Prostate gland (tissue), 2 donors: ENCODE measurements at regions not wholly inside any gene's neighbourhood (a gene's known extent, or its start where the extent isn't known, plus 50 kb on each side); places are given as distances from the start of the nearest gene placed in this dataset.
A peak's percentile ranks its signal among the peaks of the same experiment; 100 is the strongest.

Experiments
- DNase-seq: peaks from one replicate; pipeline ENCODE4 v3.0.0-alpha.2; 2019; ENCODE audit warnings: low spot score
- H3K27ac ChIP-seq, 2 donors: fragments of 200-600 bp; sonication (generic); 2 replicates each; pipeline ENCODE4 v1.5.1; 2017 to 2019
- H3K27me3 ChIP-seq: fragments of 200-600 bp; sonication (generic); replicated peaks from 2 replicates; pipeline ENCODE4 v1.5.1; 2019; ENCODE audit not compliant: insufficient read depth
- H3K36me3 ChIP-seq, 2 donors: fragments of 200-600 bp; sonication (generic); 1 replicate in 1 of 2; 2 replicates in 1 of 2; pipeline versions ENCODE4 v1.5.1 to v1.8.1; 2017 to 2019
- H3K4me1 ChIP-seq: fragments of 200-600 bp; sonication (generic); replicated peaks from 2 replicates; pipeline ENCODE4 v1.5.1; 2019
- H3K4me3 ChIP-seq, 2 donors: fragments of 200-600 bp; sonication (generic); 2 replicates each; pipeline ENCODE4 v1.5.1; 2017 to 2019
- H3K9me3 ChIP-seq: fragments of 200-600 bp; sonication (generic); 2 replicates; pipeline ENCODE4 v1.5.1; 2017
- POLR2A ChIP-seq: fragments of 450-650 bp; IDR thresholded peaks from one replicate; pipeline ENCODE4 v1.6.1; 2016; ENCODE audit warnings: antibody characterized with exemption, mild to moderate bottlenecking
- POLR2AphosphoS5 ChIP-seq: sonication (generic); formaldehyde crosslinking; IDR thresholded peaks from one replicate; pipeline ENCODE4 v1.6.1; 2017; ENCODE audit warnings: antibody characterized with exemption
- WGBS: methylation state at CpG from one replicate; pipeline ENCODE4 v1.1.5; 2018; 5-methylcytosine and 5-hydroxymethylcytosine counted together
- intact Hi-C: fragments of 100-400 bp; cut with DNase I; formaldehyde crosslinking; loops from one replicate; pipeline ENCODE4 v1.14.2; 2022
- TF ChIP-seq, protein P1 (sequence below), 4 experiments: fragments of 200-600 bp in 2 of 4; fragments of 450-650 bp in 2 of 4; sonication (generic) in 2 of 4; IDR thresholded peaks; 1 replicate in 3 of 4; 2 replicates in 1 of 4; pipeline ENCODE4 v1.5.1; 2016 to 2019; ENCODE audit warnings: antibody characterized with exemption in 4 of 4, mild to moderate bottlenecking in 2 of 4, moderate library complexity in 2 of 4

DNA sequence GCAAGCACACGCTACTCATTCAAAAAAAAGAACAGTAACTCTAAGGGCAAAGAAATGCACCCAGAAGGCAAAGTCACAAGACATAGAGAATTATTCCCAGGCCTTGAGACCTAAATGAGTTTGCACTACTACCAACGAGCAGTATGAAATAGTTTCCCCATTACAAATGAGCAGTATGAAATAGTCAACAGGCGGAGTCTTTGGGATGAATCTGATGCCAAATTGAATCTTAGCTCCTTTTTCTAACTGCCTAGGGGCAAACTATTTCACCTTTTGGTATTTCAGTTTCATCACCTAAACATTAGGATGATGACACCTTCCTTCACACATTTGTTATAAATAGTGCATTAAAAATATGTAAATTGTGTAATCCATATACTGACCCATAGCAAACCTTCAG, 213.0 kb upstream of the FAT4 start:
- H3K36me3 ChIP-seq = no peaks in the 10 kb centered on the region
- H3K9me3 ChIP-seq = no peaks in the 10 kb centered on the region
- intact Hi-C loops = no loop called here
- no peaks in the 10 kb centered on the region for H3K27me3 ChIP-seq
- 85% methylated on average over 3 of the region's 3 CpGs for WGBS
- H3K4me3 ChIP-seq = no peak overlapping the region
- no peak for DNase-seq
- no peaks in the 10 kb centered on the region for H3K4me1 ChIP-seq
- TF ChIP-seq POLR2AphosphoS5 = no peak
- H3K27ac ChIP-seq = no peak overlapping the region

DNA sequence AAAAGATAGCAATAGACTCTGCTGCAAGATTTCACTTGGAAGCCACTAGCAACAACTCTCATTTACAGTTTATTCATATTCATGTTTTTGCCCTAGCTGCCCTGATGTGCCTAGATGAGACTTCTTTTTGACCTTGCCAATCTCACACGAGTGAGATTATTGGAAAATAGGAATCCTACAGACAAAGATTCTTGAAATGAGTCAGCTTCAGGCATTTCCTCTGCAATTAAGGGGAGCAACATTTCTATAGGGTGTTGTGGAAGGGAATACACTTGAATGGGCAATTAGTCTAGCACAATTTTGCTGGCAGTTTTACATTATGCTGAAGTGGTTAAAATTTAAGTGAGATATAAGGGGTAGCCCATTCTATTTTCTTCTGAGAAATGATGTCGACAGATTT, 217.0 kb upstream of the FAT4 start:
- WGBS = 72% methylated on average over 2 of the region's 2 CpGs
- no peaks in the 10 kb centered on the region for H3K9me3 ChIP-seq
- no peaks in the 10 kb centered on the region for H3K36me3 ChIP-seq
- no peak for TF ChIP-seq POLR2AphosphoS5
- TF ChIP-seq, protein P1, sequence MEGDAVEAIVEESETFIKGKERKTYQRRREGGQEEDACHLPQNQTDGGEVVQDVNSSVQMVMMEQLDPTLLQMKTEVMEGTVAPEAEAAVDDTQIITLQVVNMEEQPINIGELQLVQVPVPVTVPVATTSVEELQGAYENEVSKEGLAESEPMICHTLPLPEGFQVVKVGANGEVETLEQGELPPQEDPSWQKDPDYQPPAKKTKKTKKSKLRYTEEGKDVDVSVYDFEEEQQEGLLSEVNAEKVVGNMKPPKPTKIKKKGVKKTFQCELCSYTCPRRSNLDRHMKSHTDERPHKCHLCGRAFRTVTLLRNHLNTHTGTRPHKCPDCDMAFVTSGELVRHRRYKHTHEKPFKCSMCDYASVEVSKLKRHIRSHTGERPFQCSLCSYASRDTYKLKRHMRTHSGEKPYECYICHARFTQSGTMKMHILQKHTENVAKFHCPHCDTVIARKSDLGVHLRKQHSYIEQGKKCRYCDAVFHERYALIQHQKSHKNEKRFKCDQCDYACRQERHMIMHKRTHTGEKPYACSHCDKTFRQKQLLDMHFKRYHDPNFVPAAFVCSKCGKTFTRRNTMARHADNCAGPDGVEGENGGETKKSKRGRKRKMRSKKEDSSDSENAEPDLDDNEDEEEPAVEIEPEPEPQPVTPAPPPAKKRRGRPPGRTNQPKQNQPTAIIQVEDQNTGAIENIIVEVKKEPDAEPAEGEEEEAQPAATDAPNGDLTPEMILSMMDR (IDR thresholded peaks at IDR 0.05) = no peak
- TF ChIP-seq POLR2A = no peak
- DNase-seq = no peak
- no peak overlapping the region for H3K27ac ChIP-seq
- no peak overlapping the region for H3K4me3 ChIP-seq
- no peaks in the 10 kb centered on the region for H3K27me3 ChIP-seq
- intact Hi-C loops = no loop called here
- no peaks in the 10 kb centered on the region for H3K4me1 ChIP-seq

DNA sequence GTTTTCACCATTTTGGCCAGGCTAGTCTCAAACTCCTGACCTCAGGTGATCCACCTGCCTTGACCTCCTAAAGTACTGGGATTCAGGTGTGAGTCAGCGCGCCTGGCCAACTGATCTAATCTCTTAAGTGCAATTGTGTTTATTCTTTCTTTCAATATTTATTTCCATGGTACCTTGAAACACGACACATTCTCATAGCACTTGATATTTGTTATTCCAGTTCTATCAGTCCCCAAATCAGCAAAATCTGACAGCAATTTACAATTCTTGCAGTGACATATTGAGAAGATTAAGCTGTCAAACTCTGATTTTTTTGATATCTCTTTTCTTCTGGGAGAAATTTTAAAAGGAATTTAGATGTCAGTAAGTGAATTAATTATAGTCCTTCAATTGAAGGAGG, 218.1 kb upstream of the FAT4 start:
- no peaks in the 10 kb centered on the region for H3K27me3 ChIP-seq

DNA sequence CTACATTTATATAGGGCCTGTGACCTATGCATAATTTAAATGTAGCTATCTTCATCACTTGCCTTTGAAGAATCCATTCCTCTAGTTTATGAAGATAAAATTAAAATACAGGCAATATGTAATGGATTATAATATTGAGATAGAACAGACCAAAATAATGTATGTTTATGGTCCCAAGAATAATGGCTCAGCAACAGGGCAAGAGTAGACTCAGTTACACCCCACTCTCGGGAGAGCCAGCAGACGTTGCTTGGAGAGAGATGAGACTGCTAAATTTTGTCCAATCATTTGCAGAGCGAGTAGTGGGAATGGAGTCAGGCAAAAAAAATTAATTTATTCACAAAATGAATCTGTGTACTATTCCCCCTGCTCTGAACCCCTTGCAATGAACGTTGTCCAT, 223.2 kb upstream of the FAT4 start:
- Histone ChIP-seq H3K27me3 (no peaks in the 10 kb centered on the region), H3K9me3 (no peaks in the 10 kb centered on the region), H3K27ac (no peak overlapping the region), H3K4me1 (no peaks in the 10 kb centered on the region), H3K4me3 (no peak overlapping the region), H3K36me3 (no peaks in the 10 kb centered on the region)
- 93% methylated on average over 4 of the region's 4 CpGs for WGBS
- no peak for DNase-seq
- intact Hi-C loops = no loop called here
- no peak for TF ChIP-seq POLR2A
- no peak for TF ChIP-seq POLR2AphosphoS5
- TF ChIP-seq, protein P1 (IDR thresholded peaks at IDR 0.05) = no peak

More for the DNA sequence above, 218.1 kb upstream of the FAT4 start:
- peak; percentile 11 for DNase-seq
- 50% methylated on average over 3 of the region's 3 CpGs for WGBS
- Histone ChIP-seq H3K4me3 (no peak overlapping the region), H3K36me3 (no peaks in the 10 kb centered on the region), H3K9me3 (no peaks in the 10 kb centered on the region), H3K4me1 (no peaks in the 10 kb centered on the region), H3K27ac (no peak overlapping the region)
- intact Hi-C loops = no loop called here
- TF ChIP-seq, protein P1 (IDR thresholded peaks at IDR 0.05) = no peak
- TF ChIP-seq POLR2AphosphoS5 (no peak), POLR2A (no peak)

DNA sequence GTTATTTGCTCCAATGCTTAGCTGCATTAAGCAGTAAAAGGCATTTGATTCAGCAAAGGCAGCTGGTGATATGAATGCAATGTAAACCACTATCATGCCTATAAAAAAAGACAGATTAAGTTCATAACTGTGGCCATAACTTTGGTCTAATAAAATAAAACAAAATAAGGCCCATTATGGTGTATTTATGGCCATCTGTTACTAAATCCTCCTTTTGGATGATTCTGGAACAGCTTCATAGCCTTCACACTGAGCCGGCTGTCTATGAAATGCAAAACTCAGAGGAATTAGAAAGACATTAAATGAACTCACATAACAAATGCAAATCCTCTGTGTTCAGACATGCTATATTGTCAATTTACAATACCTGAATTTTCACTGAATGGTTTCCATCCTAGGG, 223.7 kb upstream of the FAT4 start:
- TF ChIP-seq, protein P1 (IDR thresholded peaks at IDR 0.05) = no peak
- TF ChIP-seq POLR2AphosphoS5 (no peak), POLR2A (no peak)
- WGBS = 27% methylated on average over 1 of the region's 1 CpG
- intact Hi-C loops = no loop called here
- no peaks in the 10 kb centered on the region for H3K9me3 ChIP-seq
- H3K36me3 ChIP-seq = no peaks in the 10 kb centered on the region
- no peaks in the 10 kb centered on the region for H3K27me3 ChIP-seq
- DNase-seq = no peak
- no peaks in the 10 kb centered on the region for H3K4me1 ChIP-seq
- no peak overlapping the region for H3K27ac ChIP-seq
- no peak overlapping the region for H3K4me3 ChIP-seq
